Osteocyte (in vitro differentiated cells): ENCODE measurements at regions not wholly inside any gene's neighbourhood (a gene's known extent, or its start where the extent isn't known, plus 50 kb on each side); places are given as distances from the start of the nearest gene placed in this dataset.

Experiments
- DNase-seq: peaks from one replicate; pipeline ENCODE4 v3.0.0; 2021; ENCODE audit warnings: mixed read lengths; ENCODE audit not compliant: unreplicated experiment; ENCODE audit errors: extremely low spot score
- H3K27ac Mint-ChIP-seq: one replicate; pipeline ENCODE4 v1.8.0; 2021; ENCODE audit warnings: mild to moderate bottlenecking, mixed read lengths; ENCODE audit not compliant: unreplicated experiment
- H3K27me3 Mint-ChIP-seq: one replicate; pipeline ENCODE4 v1.8.0; 2021; ENCODE audit warnings: mixed read lengths; ENCODE audit not compliant: unreplicated experiment
- H3K36me3 Mint-ChIP-seq: one replicate; pipeline ENCODE4 v1.8.0; 2021; ENCODE audit warnings: mixed read lengths; ENCODE audit not compliant: unreplicated experiment
- H3K4me1 Mint-ChIP-seq: one replicate; pipeline ENCODE4 v1.8.0; 2021; ENCODE audit warnings: mixed read lengths; ENCODE audit not compliant: unreplicated experiment
- H3K4me3 Mint-ChIP-seq: one replicate; pipeline ENCODE4 v1.8.0; 2021; ENCODE audit warnings: mild to moderate bottlenecking, moderate library complexity, mixed read lengths; ENCODE audit not compliant: unreplicated experiment
- H3K9me3 Mint-ChIP-seq: one replicate; pipeline ENCODE4 v1.8.0; 2021; ENCODE audit warnings: mixed read lengths; ENCODE audit not compliant: unreplicated experiment
- CTCF ChIP-seq: fragments of 200-600 bp; sonication (generic); IDR thresholded peaks from 2 replicates; pipeline ENCODE4 v1.5.0; 2021; ENCODE audit warnings: antibody characterized with exemption, mild to moderate bottlenecking, moderate library complexity

DNA sequence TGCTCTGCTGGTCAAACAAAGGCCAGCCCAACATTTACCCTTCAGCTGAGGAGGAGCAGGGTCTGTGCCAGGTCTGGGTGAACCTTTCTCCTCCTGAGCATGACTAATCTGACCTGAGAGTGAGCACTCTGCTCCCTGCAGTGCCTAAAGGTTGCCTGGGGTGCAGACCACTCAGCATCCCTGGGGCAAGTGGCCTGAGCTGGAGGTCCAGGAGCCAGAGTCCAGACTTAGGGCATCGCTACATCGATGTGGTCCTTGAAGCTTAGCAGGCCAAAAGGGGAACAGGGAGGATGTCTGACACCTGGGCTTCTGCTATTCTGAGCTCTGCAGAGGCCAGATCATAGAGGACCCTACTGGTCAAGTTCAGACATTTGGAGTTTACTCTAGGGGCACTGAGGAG, 119.1 kb downstream of the FAM43A start:
- Mint-ChIP-seq H3K36me3 (no peaks in the 10 kb centered on the region), H3K27me3 (peaks cover 71% of the 10 kb centered on the region), H3K9me3 (no peaks in the 10 kb centered on the region), H3K27ac (no peak overlapping the region), H3K4me3 (no peak overlapping the region), H3K4me1 (peaks cover 4% of the 10 kb centered on the region)
- no peak for TF ChIP-seq CTCF
- DNase-seq, result no peak

DNA sequence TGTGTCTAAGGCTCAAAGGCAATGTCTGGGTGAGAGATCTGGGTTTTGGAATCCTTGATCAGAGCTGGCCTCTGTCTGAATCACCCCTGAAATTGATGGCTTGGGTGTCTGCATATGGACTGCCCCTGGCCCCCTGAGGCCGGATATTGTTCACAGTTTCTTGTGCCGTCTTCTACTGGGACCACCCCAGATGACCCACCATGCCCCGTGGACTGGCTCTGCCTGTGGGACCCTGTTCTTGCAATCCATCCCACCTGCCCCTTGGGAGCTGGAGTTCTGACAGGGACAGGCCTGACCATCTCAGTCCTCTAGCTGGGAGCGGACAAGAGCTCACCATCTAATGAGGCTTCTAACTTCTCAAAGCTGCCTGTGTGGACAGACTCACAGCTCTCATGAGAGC, 119.9 kb downstream of the FAM43A start:
- Mint-ChIP-seq H3K4me1 (peaks cover 4% of the 10 kb centered on the region), H3K9me3 (no peaks in the 10 kb centered on the region), H3K27ac (no peak overlapping the region), H3K36me3 (no peaks in the 10 kb centered on the region), H3K4me3 (no peak overlapping the region), H3K27me3 (peaks cover 71% of the 10 kb centered on the region)
- TF ChIP-seq CTCF, result no peak
- no peak for DNase-seq

DNA sequence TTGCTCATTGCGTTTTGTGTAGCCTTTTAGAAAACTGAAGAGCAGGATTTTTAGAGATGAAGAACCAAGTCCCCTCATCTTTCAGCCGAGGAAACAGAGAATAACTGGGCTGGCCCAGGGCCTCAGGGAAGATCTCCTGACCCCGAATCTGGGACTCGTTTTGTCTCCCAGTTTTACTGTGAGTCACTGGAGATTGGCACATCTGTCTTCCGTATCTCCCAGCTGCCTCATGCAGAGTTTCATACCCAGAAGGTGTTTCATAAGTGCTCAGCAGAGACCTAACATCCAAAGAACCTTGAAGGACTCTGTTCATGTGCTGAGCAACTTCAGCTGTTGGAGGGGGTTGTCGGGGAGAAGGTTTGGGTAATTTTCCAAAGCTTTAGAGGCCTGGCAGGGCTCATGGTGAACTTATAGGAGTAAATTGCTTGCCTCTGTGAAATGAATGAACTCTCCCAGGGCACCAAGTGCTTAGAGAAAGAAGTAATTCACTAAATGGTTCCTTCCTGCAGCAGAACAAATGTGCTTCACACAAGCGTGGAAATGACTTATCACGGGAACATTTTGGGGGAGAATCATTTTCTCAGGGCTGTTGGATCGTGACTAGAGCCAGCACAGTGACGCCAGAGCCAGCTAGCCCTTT, 121.4 kb downstream of the FAM43A start:
- Mint-ChIP-seq H3K4me3 (no peak overlapping the region), H3K27ac (no peak overlapping the region), H3K4me1 (no peaks in the 10 kb centered on the region), H3K36me3 (no peaks in the 10 kb centered on the region), H3K27me3 (peaks cover 64% of the 10 kb centered on the region), H3K9me3 (no peaks in the 10 kb centered on the region)
- no peak for TF ChIP-seq CTCF
- DNase-seq, result no peak

DNA sequence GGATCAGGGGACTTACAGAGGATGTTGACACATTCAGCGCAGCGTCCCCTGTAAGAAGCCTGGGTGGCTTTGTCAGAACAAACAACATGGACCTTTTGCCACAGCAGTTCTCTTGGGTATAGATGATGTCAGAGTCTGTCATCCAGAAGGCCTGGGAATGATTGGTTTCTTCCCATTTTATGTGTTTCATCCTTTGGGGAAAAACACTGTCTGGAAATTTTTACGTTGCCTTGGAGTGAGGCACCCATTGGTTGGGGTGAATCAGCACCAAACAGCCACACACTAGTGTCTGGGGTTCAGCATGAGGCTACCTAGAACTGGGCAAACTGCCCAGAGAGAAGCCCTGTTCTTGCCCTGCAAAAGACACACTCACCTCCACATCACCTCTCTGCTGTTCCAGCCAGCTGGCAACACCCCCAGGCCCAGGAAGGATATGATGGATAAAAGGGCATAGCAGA, 123.0 kb downstream of the FAM43A start:
- TF ChIP-seq CTCF, result no peak
- Mint-ChIP-seq H3K9me3 (no peaks in the 10 kb centered on the region), H3K27me3 (peaks cover 61% of the 10 kb centered on the region), H3K4me3 (no peak overlapping the region), H3K36me3 (no peaks in the 10 kb centered on the region), H3K4me1 (no peaks in the 10 kb centered on the region), H3K27ac (no peak overlapping the region)
- no peak for DNase-seq

DNA sequence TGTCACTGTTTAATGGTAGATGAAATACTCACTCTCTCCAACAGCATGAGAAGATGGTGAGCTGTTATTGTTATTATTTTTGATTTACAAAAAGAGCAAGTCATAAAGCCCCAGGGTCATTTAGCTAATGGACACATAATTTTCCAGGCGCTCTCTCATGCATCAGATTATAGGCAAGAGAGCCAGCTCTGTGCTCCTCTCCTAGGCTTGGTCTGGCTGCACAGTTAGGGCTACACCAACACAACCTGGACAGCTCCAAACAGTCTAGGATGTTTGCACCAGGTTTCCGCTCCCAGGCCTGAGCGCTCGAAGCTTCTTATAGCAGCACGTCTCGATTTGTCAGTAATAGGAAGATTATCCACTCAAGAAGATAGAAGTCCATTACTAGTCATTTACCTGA, 123.7 kb downstream of the FAM43A start:
- Mint-ChIP-seq H3K36me3 (no peaks in the 10 kb centered on the region), H3K4me1 (no peaks in the 10 kb centered on the region), H3K27me3 (peaks cover 58% of the 10 kb centered on the region), H3K9me3 (no peaks in the 10 kb centered on the region), H3K4me3 (no peak overlapping the region), H3K27ac (no peak overlapping the region)
- no peak for TF ChIP-seq CTCF
- no peak for DNase-seq
